ENCODE measurements at regions not wholly inside any gene's neighbourhood (a gene's known extent, or its start where the extent isn't known, plus 50 kb on each side); places are given as distances from the start of the nearest gene placed in this dataset.

DNA sequence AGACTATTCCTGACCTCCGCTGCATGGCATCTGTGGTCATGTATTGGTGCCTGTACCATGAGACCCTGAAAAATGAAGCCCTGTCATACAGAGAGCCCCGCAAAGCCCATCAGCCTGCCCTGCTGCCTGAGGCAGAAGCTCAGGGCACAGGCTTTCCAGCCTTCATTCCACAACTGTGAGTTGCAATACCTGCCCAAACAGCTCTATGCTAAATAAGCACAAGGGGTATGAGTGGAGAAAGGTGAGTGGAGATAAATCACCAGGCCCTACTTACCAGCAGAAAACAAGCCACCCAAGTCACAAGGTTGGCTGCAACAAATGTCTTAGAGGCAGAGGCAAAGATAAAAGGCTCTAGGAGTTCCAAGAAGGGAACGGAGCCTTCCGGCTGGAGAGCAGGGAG lies 277.4 kb downstream of the TNS1 start:
- Histone ChIP-seq H4K20me1 (ENCODE audit: insufficient read depth, low read length) (no peaks in the 10 kb centered on the region; the same call in 1 of the 2 replicates), H3K27me3 (ENCODE audit: control insufficient read depth in 1 of 2, insufficient read depth in 2 of 2, low read length in 2 of 2) (peaks cover 1 to 42% of the 10 kb centered on the region in 2 experiments; a peak in 3 of 5 replicates), H3K27ac (ENCODE audit: extremely low read length, insufficient read depth, low read length) (no peak overlapping the region), H3K4me2 (ENCODE audit: low read depth, low read length) (no peak overlapping the region), H3K4me3 (replicated peaks in 1 of 3; ENCODE audit: insufficient read depth in 1 of 3, low read depth in 2 of 3, low read length in 3 of 3) (no peak overlapping the region), H3K79me2 (ENCODE audit: insufficient read depth, low read length) (no peaks in the 10 kb centered on the region), H2AFZ (ENCODE audit: low read length) (no peak overlapping the region), H3K4me1 (ENCODE audit: insufficient read depth, low read length) (no peaks in the 10 kb centered on the region), H3K36me3 (replicated peaks in 1 of 2; ENCODE audit: control insufficient read depth in 1 of 2, insufficient read depth in 2 of 2, low read length in 2 of 2) (no peaks in the 10 kb centered on the region), H3K9me3 (ENCODE audit: low read length) (no peaks in the 10 kb centered on the region), H3K9ac (ENCODE audit: insufficient read depth, low read depth, low read length) (no peak overlapping the region)
- intact Hi-C loops (cut with micrococcal nuclease; ENCODE audit: unreplicated experiment) (no loop called here), in situ Hi-C loops (cut with HindIII; ENCODE audit: extremely low pct_ligation_motif_present, low pct_unique_long_range_greater_than_20kb) (no loop called here)
- FAIRE-seq (no peak), DNase-seq (ENCODE audit: low spot score) (no peak), ATAC-seq (no peak)
- no peak for TF ChIP-seq DMAP1 (CRISPR knock-in tag; IDR thresholded peaks at IDR 0.05)
- TF ChIP-seq MATR3 (CRISPR knock-in tag; IDR thresholded peaks at IDR 0.05): no peak
- no peak for TF ChIP-seq FOXK1 (CRISPR knock-in tag; IDR thresholded peaks at IDR 0.05; ENCODE audit: borderline replicate concordance, low read depth)
- no peak for TF ChIP-seq SETDB1 (CRISPR knock-in tag; IDR thresholded peaks at IDR 0.05; ENCODE audit: borderline replicate concordance)
- TF ChIP-seq SMAD1 (CRISPR knock-in tag; IDR thresholded peaks at IDR 0.05; ENCODE audit: borderline replicate concordance, low read depth): no peak
- TF ChIP-seq SNAI1 (CRISPR knock-in tag; IDR thresholded peaks at IDR 0.05; ENCODE audit: borderline replicate concordance): no peak
- TF ChIP-seq ETV5 (CRISPR knock-in tag; IDR thresholded peaks at IDR 0.05; ENCODE audit: borderline replicate concordance): no peak
- TF ChIP-seq, protein P1, sequence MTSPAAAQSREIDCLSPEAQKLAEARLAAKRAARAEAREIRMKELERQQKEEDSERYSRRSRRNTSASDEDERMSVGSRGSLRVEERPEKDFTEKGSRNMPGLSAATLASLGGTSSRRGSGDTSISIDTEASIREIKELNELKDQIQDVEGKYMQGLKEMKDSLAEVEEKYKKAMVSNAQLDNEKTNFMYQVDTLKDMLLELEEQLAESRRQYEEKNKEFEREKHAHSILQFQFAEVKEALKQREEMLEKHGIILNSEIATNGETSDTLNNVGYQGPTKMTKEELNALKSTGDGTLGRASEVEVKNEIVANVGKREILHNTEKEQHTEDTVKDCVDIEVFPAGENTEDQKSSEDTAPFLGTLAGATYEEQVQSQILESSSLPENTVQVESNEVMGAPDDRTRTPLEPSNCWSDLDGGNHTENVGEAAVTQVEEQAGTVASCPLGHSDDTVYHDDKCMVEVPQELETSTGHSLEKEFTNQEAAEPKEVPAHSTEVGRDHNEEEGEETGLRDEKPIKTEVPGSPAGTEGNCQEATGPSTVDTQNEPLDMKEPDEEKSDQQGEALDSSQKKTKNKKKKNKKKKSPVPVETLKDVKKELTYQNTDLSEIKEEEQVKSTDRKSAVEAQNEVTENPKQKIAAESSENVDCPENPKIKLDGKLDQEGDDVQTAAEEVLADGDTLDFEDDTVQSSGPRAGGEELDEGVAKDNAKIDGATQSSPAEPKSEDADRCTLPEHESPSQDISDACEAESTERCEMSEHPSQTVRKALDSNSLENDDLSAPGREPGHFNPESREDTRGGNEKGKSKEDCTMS (CRISPR knock-in tag; conservative IDR thresholded peaks at IDR 0.05): no peak
- TF ChIP-seq ZNF674 (CRISPR knock-in tag; IDR thresholded peaks at IDR 0.05; ENCODE audit: low read depth): no peak
- POLR2A ChIA-PET: no interaction called here
- BruUV-seq (replicated peaks): no TSS peak
- WGBS (ENCODE audit: low lambda C conversion rate): 76% methylated on average over 4 of the region's 4 CpGs
- CTCF ChIA-PET (ENCODE audit: low intra/inter-chr PET ratio, low total read pairs): no interaction called here
